ENCODE measurements at regions not wholly inside any gene's neighbourhood (a gene's known extent, or its start where the extent isn't known, plus 50 kb on each side); places are given as distances from the start of the nearest gene placed in this dataset.

- TF ChIP-seq EGR1 (IDR thresholded peaks at IDR 0.05; ENCODE audit: borderline replicate concordance in 1 of 2, low read depth in 2 of 2, low read length in 2 of 2), result no peak
- TF ChIP-seq EP300 (IDR thresholded peaks at IDR 0.05; ENCODE audit: borderline replicate concordance in 1 of 2, control insufficient read depth in 1 of 2, low read depth in 2 of 2, low read length in 2 of 2), result no peak
- TF ChIP-seq, protein P1, sequence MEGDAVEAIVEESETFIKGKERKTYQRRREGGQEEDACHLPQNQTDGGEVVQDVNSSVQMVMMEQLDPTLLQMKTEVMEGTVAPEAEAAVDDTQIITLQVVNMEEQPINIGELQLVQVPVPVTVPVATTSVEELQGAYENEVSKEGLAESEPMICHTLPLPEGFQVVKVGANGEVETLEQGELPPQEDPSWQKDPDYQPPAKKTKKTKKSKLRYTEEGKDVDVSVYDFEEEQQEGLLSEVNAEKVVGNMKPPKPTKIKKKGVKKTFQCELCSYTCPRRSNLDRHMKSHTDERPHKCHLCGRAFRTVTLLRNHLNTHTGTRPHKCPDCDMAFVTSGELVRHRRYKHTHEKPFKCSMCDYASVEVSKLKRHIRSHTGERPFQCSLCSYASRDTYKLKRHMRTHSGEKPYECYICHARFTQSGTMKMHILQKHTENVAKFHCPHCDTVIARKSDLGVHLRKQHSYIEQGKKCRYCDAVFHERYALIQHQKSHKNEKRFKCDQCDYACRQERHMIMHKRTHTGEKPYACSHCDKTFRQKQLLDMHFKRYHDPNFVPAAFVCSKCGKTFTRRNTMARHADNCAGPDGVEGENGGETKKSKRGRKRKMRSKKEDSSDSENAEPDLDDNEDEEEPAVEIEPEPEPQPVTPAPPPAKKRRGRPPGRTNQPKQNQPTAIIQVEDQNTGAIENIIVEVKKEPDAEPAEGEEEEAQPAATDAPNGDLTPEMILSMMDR (IDR thresholded peaks at IDR 0.05 in 2 of 3, conservative IDR thresholded peaks at IDR 0.05 in 1 of 3; ENCODE audit: control insufficient read depth in 2 of 3, extremely low read depth in 1 of 3, insufficient read depth in 1 of 3, low read depth in 3 of 3, low read length in 3 of 3), result no peak
- no peak for TF ChIP-seq TAF1 (IDR thresholded peaks at IDR 0.05; ENCODE audit: borderline replicate concordance, low read depth, low read length)
- no peak for TF ChIP-seq MAX (IDR thresholded peaks at IDR 0.05; ENCODE audit: low read depth, low read length)
- TF ChIP-seq, protein P2, sequence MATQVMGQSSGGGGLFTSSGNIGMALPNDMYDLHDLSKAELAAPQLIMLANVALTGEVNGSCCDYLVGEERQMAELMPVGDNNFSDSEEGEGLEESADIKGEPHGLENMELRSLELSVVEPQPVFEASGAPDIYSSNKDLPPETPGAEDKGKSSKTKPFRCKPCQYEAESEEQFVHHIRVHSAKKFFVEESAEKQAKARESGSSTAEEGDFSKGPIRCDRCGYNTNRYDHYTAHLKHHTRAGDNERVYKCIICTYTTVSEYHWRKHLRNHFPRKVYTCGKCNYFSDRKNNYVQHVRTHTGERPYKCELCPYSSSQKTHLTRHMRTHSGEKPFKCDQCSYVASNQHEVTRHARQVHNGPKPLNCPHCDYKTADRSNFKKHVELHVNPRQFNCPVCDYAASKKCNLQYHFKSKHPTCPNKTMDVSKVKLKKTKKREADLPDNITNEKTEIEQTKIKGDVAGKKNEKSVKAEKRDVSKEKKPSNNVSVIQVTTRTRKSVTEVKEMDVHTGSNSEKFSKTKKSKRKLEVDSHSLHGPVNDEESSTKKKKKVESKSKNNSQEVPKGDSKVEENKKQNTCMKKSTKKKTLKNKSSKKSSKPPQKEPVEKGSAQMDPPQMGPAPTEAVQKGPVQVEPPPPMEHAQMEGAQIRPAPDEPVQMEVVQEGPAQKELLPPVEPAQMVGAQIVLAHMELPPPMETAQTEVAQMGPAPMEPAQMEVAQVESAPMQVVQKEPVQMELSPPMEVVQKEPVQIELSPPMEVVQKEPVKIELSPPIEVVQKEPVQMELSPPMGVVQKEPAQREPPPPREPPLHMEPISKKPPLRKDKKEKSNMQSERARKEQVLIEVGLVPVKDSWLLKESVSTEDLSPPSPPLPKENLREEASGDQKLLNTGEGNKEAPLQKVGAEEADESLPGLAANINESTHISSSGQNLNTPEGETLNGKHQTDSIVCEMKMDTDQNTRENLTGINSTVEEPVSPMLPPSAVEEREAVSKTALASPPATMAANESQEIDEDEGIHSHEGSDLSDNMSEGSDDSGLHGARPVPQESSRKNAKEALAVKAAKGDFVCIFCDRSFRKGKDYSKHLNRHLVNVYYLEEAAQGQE (IDR thresholded peaks at IDR 0.05; ENCODE audit: low read depth, low read length), result no peak
- TF ChIP-seq PAX8 (IDR thresholded peaks at IDR 0.05), result no peak
- no peak for TF ChIP-seq ASH2L (IDR thresholded peaks at IDR 0.05; ENCODE audit: borderline replicate concordance, low read depth)
- no peak for TF ChIP-seq EZH2 (IDR thresholded peaks at IDR 0.05; ENCODE audit: borderline replicate concordance, control insufficient read depth, low read depth, low read length)
Measured at GRCh38 chr1:105934806-105935205, 1121.7 kb upstream of the PRMT6 start.

Data from GM12878 (cell line).